GM21723 (cell line): ENCODE measurements at regions not wholly inside any gene's neighbourhood (a gene's known extent, or its start where the extent isn't known, plus 50 kb on each side); places are given as distances from the start of the nearest gene placed in this dataset.
A peak's percentile ranks its signal among the peaks of the same experiment; 100 is the strongest.

Source experiments
- ATAC-seq: cut with Tn5 transposase; IDR thresholded peaks from one replicate; pipeline ENCODE4 v1.9.1; 2021; ENCODE audit warnings: mild to moderate bottlenecking, moderate library complexity; ENCODE audit not compliant: unreplicated experiment

DNA sequence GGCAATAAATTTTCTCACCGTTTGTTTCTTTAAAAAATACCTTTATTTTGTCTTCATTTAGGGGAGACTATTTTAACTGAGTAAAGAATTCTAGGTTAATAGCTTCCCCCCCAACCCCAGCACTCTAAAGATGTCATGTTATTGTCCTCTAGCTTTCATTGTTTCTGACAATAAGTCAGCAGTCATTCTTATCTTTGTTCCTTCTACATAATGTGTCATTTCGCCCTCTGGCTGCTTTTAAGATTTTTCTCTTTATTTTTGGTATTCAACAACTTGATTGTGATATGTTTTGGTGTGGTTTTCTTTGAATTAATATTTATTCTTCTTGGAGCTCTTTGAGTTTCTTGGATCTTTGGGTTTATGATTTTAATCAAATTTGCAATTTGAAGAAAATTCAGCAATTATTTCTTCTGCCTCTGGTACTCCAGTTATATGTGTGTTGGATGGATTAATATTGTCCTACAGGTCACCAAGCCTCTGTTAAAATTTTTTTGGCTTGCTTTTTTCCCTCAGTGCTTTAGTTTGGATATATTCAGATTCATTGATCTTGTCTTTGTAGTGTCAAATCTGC lies 64.6 kb upstream of the ELN start:
- no peak for ATAC-seq

DNA sequence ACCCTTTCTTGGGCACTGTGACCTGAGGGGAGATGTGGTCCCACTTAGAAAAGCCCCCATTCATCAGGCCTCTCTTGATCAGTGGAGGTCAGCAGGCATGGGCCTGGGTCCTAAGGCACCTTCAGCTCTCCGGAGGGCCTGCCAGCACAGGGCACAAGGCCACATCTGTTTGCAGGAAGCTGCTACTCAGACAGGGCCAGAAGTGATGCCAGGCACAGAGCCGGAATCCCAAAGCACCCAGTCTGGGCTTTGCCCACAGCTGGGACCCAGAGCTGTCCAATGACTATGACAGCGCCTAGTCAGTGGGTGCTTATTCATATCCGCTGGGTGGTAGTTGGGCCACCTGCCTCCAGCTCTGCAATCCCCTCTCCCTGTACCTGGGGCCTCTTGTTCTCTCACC lies 63.2 kb upstream of the ELN start:
- ATAC-seq = no peak

DNA sequence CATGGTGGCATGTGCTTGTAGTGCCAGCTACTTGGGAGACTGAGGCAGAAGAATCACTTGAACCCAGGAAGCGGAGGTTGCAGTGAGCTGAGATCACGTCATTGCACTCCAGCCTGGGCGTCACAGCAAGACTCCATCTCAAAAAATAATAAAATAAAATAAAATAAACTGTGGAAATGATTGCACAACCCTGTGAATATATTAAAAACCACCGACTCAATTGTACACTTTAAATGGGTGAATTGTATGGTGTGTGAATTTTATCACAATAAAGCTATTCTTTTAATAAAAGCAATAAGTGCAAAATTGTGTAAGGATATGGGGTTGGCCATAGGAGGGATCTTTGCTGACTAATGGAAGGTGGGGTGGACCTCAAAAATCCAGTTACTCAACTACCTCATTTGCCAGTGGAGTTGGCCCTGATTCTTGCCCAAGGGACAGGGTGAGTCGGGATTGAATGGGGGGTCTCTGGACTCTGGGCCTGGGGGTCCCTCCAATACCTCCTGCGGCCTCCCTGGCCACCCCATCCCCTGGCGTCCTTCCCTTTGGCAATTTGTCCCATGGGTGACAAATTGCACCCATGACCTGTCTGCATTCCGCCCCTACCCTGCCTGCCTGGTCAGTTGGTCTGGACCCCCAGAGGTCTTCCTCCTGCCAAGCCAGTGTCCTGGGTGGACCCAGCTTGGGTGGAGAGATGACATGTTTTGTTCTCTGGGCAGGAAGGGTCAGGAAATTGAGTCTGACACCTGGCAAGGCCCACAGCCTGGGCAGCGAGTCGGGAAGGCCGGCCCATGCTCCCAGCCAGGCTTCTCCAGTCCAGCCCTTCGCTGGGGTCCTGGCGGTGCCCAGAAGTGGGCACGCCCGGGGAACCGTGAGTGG lies 61.7 kb upstream of the ELN start:
- ATAC-seq = no peak

DNA sequence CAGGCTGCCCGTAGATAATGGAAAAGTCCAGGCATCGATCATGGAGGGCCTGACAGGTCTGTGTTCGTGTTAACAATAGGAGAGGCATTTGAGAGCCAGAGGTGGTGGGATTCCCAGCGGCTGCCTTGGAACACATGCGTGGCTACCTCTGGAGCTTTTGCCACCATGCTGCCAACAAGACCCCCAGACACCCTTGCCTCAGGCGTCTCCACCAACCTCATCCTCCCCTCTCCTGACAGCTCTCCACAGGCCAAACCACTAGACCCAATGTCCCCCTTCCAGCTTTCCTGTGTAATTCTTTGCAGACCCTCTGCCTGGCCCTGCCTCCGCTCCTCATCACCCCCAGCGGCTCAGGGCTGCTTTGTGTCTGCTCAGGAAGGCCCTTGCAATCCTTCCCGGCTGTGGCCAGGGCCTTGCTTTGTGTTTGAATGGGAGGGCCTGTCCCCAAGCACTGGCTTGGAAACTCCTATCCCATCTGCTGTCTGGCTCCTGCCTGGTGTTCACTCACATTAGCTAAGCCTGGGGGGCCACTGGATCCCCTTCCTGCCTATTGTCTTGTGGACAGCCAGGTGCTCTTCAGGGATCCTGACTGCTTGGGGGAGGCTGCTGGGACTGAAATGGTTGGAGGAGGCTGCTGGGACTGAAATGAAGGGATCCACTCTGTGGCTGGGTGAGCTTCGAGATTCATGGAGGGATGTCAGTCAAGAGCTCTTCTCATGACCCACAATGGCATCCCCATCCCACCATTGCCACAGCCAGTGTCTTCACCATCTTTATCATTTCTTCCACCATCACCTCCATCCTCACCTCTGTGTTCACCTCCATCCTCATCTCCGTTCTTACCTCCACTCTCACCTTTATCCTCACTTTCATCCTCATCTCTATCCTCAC lies 60.8 kb upstream of the ELN start:
- ATAC-seq = no peak

DNA sequence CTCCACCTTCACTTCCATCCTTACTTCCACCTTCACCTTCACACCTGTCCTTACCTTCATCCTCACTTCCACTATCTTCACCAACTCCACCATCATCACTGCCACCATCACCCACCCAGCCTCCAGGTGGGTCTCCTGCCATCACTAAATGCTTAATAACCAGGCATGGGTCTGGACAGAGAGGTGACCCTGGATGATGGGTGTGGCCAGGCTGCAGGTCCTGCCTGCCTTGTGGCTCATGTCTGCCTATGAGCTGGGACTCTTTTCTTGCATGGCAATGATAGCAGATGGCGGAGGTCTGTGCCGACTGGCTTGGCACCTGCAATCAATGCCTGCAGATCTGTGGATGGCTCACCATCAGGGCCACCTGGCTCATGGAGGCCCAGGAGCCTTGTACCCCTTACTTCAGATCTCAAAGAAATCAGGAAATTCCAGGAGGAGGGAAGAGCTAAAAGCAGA lies 60.1 kb upstream of the ELN start:
- no peak for ATAC-seq

DNA sequence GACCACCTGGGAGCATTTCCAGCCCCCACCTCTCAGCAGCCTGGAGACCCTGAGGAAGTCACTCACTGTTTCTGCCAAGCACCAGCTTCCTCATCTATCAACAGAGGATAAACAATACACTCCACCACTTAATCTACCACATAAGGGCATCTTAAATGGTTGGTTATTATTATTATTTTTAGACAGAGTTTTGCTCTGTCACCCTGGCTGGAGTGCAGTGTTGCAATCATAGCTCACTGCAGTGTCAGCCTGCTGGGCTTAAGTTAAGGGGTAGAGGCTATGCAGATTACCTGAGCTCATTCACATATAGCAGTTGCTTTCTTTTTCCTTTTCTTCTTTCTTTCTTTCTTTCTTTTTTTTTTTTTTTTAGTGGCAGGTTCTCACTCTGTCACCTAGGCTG lies 59.5 kb upstream of the ELN start:
- ATAC-seq = no peak

DNA sequence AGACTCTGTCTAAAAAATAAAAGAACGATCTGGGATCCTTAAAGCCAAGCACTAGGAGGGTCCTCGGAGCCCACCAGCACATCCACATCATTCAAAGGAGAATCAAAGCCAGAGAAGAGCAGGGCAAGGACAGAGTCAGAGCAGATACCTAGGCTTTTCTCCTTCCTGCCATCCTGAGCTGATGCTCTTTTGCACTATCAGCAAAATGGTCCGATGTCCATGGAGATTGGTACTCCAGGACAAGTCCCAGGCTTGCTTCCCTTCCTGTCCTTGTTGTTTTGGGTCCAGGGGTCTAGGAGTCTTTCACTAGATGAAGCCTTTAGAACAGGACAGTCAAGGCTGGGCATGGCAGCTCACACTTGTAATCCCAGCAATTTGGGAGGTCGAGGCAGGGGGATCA lies 58.0 kb upstream of the ELN start:
- no peak for ATAC-seq

DNA sequence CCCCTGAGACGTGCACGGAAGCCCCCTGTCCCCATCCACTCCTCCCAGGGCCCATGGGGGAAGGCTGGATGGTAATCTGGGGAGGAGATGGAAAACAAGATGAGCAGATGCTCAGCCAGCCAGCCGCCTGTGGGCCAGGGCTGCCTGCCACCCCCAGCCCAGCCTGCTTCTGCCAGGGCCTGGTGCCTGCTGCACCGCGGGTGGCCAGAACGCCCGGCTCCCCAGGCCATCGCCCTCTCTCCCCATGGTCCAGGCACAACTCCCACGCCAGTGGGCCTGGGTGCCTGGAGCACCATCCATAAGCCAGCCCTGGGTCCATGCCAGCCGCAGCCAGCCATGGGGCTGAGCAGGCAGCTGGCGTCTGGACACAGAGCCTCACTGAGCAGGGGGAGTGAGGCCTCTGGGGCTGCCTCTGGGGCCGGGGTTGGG lies 57.2 kb upstream of the ELN start:
- ATAC-seq = no peak

DNA sequence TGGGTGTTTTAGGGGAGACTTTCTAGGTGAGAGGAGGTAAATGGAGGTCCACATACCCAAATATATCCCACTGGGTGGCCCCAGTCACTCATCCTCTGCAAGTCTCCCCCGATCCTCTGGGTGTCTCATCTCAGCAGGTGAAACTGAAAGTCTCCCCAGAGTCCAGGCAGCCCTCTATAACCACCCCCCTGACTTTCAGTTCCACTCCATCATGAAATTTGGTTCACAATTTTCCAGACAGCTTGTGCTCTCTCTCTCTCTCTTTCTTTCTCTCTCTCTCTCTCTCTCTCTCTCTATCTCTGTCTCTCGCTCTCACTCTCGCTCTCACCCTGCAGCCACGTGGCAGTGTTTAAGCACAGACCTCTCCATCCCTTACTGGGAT lies 56.7 kb upstream of the ELN start:
- peak; percentile 78 for ATAC-seq

DNA sequence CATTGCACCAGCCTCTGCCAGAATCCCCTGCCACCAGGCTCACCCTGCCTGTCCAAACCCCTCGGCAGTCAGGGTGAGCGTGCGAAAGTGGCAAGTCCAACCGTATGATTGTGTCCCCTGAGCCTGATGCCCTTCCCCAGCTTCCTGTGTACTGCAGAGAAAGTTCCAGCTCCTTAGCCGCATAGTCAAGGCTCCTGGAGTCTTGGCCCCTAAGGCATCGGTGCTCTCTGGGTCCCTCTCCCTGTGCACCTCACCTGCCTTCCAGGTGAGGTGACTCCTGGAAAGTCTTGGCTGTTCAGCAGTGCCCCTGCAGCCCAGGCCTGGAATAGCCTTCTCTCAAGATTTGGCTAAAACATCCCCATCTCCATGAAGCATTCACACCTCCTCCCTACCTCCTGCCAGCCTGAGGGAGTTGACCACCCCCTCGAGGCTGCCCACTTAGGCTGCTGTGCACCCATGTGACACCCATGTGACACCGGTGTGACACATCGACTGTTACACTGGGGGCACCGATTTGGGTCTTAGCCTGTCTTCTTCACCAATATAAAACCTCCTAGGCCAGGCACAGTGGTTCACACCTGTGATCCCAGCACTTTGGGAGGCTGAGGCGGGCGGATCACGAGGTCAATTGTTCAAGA lies 56.1 kb upstream of the ELN start:
- no peak for ATAC-seq

DNA sequence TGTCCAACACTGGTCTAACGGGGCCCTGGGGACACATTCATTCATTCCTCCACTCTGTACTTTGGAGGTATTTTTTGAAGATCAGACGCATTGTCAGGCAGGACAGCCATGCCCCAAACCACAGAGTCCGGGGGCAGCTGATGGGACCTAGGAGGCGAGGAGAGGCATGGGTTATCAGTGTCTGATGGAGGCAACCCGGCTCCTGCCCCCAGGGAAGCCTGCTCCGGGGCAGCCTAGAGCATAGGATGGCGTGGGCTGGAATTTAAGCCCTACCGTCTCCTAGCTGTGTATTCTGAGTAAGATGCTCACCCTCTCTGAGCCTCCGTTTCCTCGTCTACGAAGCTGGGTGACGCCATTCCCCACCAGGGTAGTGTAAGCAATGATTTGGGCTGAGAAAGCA lies 55.4 kb upstream of the ELN start:
- ATAC-seq = no peak

DNA sequence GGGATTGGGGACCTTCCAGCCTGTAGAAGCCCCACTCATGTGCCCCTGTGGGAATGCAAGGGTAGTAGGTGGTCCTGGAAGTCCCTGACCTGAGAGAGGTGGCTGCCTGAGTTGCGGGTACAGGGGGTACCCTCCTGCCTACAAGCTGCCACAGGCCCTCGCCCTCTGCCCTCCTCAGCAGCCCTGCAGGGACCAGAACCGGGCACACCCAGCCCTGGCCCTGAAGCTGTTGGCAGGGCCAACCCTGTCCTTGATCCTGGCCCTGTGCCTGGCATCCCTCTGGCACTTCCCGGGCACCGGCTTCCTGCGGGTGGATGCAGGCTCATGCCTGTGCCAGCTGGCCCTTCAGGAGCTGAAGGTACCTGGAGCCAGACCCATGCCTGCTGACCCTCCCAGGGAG lies 54.9 kb upstream of the ELN start:
- ATAC-seq = no peak

DNA sequence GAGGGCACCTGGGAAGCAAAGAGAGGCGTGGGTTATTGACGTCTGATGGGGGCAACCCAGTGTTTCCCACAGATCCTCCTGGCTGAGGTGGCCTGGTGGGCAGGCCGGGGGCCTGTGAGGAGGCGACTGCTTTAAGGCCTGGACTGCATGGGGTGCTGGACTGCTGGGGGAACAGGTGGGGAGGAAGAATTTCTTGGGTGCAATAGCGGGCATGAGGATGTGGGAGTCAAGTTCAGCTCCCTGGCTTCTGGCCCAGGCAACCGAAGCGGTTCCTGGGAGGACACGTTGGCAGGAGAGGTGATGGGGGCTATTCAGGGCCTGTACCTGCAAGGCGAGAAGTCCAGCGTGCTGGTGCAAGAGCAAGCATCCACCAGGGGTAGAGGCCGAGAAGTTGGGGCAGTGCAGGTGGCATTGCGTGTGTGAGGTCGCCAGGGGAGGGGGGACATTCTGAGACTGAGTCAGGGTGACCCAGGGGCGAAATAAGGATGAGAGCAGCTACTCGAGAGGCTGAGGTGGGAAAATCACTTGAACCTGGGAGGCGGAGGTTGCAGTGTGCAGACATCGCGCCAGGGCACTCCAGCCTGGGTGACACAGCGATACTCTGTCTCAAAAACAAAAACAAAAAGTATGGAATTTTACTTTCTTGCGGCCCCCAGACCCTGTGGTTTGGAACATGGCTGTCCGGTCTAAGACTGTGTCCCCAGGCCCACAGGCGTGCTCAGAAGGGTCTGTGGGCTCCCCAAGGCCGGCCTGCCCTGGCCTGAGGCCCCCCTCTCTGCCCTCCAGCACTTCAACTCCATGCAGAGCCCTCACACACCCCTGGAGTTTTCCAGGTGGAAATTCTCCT lies 53.6 kb upstream of the ELN start:
- ATAC-seq = no peak

DNA sequence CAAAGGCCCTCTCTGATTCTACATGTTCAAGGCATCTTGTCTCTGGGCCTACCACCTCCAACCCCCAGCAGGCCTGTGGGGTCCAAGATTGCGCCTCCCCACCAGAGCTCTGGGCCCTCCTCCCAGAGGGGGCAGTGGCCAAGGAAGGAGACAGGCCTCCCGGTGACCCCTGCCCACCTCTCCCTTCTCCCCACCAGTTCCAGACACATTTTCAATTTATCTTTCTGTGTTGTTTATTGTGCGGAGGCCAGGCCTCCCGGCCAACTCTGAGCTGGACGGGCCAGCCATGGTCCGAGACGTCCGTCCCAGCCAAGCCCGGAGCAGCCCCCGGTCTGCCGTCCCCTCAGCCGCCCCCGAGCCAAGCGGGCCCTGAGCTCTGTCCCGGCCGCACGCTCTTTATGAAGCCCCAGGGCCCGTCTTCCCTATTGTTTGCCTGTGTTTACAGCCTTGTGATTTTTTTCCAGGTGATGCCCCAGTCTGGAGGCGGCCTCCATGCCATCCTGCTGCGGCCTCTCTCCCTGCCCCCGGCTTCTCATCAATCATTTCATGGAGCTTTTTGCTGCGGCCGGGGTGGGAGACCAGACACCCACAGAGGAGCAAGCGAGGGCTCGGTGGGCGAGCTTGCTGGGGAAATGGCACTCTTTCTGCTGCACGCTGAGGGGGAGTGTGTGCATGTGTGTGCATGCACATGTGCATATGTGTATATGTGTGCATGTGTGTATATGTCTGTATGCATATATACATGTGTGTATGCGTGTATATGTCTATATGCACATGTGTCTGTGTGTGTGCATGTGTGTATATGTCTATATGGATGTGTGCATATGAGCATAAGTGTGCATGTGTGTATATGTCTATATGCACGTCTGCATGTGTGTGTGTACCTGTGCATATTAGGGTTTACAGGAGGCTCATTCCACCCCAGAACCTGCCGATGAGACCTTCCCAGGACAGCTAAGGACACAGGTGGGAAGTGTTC lies 52.7 kb upstream of the ELN start:
- ATAC-seq = no peak

DNA sequence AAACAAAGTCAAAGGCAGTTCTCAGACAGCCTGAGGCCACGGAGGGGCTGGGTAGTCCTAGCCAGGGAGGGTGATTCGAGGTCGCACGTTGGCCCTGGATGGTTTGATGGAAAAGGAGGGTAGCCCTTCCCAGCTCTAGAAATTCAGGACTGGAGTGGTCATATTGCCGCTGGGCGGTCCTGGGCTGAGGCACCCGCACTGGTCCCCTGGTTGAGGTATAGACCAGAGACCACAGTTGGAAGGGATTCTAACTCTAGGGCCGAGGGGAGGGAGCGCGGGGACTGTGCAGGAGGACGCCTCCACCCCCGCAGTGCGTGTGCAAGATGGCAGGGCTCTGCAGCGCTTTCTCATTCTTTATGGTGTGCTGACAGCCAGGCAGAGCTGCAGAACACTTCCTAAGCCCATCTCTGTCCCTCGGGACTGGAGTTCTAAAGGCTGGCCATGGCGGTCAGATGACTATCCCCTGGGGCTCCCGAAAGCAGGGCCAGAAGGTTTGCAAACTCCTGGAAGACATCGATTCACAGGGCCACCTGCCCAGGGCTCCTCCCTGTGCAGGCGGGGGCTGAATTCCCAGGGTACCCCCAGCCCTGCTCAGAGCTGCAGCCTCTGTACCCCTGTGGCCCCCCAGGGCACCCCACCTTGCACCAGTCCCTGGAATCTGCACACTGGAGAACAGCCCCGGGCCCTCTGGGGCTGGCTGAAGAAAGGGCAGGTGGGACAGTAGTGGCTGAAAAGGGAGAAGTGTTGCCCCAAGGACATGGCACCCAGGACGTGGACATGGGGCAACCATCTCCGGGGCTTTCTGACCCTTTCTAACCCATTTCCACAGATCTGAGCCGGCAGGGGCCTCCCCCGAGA lies 51.0 kb upstream of the ELN start:
- ATAC-seq = no peak

DNA sequence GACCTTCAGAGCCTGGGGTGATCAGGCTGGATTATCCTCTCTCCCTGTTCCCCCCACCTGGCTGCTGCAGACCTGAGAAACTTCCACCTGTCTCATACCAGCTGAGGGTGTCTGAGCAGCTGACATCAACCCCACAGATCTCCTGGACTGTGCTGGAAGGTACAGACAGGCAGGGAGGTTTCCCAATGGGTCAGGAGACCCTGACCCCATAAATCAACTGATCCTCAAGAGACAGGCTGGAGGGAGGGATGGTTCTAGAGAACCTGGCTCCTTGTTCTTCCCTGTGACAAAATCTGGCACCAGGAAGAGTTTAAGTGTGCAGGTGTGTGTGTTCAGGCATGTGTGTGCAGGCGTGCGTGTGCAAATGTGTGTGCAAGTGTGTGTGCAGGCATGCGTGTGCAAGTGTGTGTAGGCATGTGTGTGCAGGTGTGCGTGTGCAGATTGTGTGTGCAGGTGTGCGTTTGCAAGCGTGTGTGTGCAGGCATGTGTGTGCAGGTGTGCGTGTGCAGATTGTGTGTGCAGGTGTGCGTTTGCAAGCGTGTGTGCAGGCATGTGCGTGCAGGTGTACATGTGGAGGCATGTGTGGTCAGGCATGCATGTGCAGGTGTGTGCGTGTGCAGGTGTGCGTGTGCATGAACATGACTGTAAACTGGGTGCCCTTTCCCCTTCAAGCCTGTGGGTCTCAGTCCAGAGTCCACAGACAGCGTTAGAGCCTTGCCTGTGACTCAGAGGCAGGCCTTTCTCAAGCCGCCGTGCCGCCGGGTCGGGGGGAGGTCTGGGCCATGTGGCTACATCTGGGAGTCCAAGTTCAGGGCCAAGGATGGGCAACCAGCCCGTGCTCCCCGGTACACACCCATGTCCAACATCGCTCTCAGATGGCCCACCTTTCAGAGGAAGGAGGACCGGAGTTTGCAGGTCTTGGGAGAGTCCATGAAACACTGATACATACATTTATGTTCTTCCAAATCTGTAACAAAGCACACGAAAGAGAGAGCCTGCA lies 50.1 kb upstream of the ELN start:
- ATAC-seq = no peak
